Bronchial epithelial cell (primary cell): ENCODE measurements at regions not wholly inside any gene's neighbourhood (a gene's known extent, or its start where the extent isn't known, plus 50 kb on each side); places are given as distances from the start of the nearest gene placed in this dataset.
"Not testable (repeated sequence)": the region's sequence is repeated elsewhere in the genome, so short reads cannot be mapped to it uniquely, and the experiment has no call there.

Experiments used
- DNase-seq: peaks from one replicate; pipeline ENCODE4 v3.0.0-alpha.2; 2010; ENCODE audit warnings: low read depth
- FAIRE-seq: peaks from 2 replicates; lab custom pipeline; 2011; peaks lifted over from hg19 to GRCh38; lab: Jason Lieb, UNC
- H3K27me3 ChIP-seq: 2 replicates; pipeline ENCODE4 v1.5.1; 2011; ENCODE audit warnings: low read length; ENCODE audit not compliant: control insufficient read depth, insufficient read depth
- H3K36me3 ChIP-seq: 2 replicates; pipeline ENCODE4 v1.5.1; 2011; ENCODE audit warnings: low read length; ENCODE audit not compliant: control insufficient read depth, insufficient read depth
- H3K4me3 ChIP-seq: 2 replicates; pipeline ENCODE4 v1.5.1; 2011; ENCODE audit warnings: mild to moderate bottlenecking, low read depth, low read length, control low read depth
- CTCF ChIP-seq: IDR thresholded peaks from 2 replicates; pipeline ENCODE4 v1.5.1; 2011; ENCODE audit warnings: mild to moderate bottlenecking, moderate library complexity, low read length, control low read depth, inconsistent platforms; ENCODE audit not compliant: insufficient read depth, severe bottlenecking

- no peak for DNase-seq
- Histone ChIP-seq H3K27me3 (no peaks in the 10 kb centered on the region), H3K36me3 (no peaks in the 10 kb centered on the region), H3K4me3 (no peak overlapping the region)
- no peak for FAIRE-seq
- TF ChIP-seq CTCF: no peak
These were observed 63.0 kb downstream of the HLX start for GRCh38 chr1:220942278-220942677.

GRCh38 chr1:220942914-220943313, 63.7 kb downstream of the HLX start:
- not testable (repeated sequence) for H3K27me3 ChIP-seq, H3K4me3 ChIP-seq, DNase-seq, FAIRE-seq, H3K36me3 ChIP-seq

- Histone ChIP-seq H3K36me3 (no peaks in the 10 kb centered on the region), H3K27me3 (no peaks in the 10 kb centered on the region), H3K4me3 (no peak overlapping the region)
- DNase-seq (no peak), FAIRE-seq (peak; percentile 80)
- TF ChIP-seq CTCF: no peak
These were observed 64.2 kb downstream of the HLX start for GRCh38 chr1:220943319-220943996.

- FAIRE-seq (no peak), DNase-seq (no peak)
- H3K4me3 ChIP-seq: no peak overlapping the region
- no peaks in the 10 kb centered on the region for H3K36me3 ChIP-seq
- no peak for TF ChIP-seq CTCF
- no peaks in the 10 kb centered on the region for H3K27me3 ChIP-seq
These were observed 71.3 kb downstream of the HLX start for GRCh38 chr1:220950576-220950975.

- H3K27me3 ChIP-seq: no peaks in the 10 kb centered on the region
- no peak for TF ChIP-seq CTCF
- no peaks in the 10 kb centered on the region for H3K36me3 ChIP-seq
- H3K4me3 ChIP-seq: no peak overlapping the region
- DNase-seq (no peak), FAIRE-seq (no peak)
These were observed 73.9 kb downstream of the HLX start for GRCh38 chr1:220952961-220953643.

- no peak for DNase-seq
- H3K27me3 ChIP-seq: no peaks in the 10 kb centered on the region
- no peak for FAIRE-seq
- H3K4me3 ChIP-seq: no peak overlapping the region
- no peaks in the 10 kb centered on the region for H3K36me3 ChIP-seq
- no peak for TF ChIP-seq CTCF
These were observed 75.3 kb downstream of the HLX start for GRCh38 chr1:220954321-220955075.
